ENCODE measurements at regions not wholly inside any gene's neighbourhood (a gene's known extent, or its start where the extent isn't known, plus 50 kb on each side); places are given as distances from the start of the nearest gene placed in this dataset.

GRCh38 chr18:75341267-75341666 lies 86.2 kb downstream of the SMIM21 start:
- H3K4me3 ChIP-seq (ENCODE audit: low read depth, low read length) = no peak overlapping the region
- no peaks in the 10 kb centered on the region for H3K9me3 ChIP-seq (ENCODE audit: control insufficient read depth, insufficient read depth, low read depth, low read length)
- no peak overlapping the region for H3K27ac ChIP-seq (ENCODE audit: low read depth, low read length)
- H3K9ac ChIP-seq (ENCODE audit: low read length) = no peak overlapping the region
- no peaks in the 10 kb centered on the region for H3K36me3 ChIP-seq (ENCODE audit: control insufficient read depth, insufficient read depth, low read length)
- H3K27me3 ChIP-seq (ENCODE audit: control insufficient read depth, insufficient read depth, low read length) = no peaks in the 10 kb centered on the region
- H3K4me1 ChIP-seq (ENCODE audit: control insufficient read depth, insufficient read depth, low read length) = peaks cover 4% of the 10 kb centered on the region; the same call in 1 of the 2 replicates

- no peaks in the 10 kb centered on the region for H3K27me3 ChIP-seq (ENCODE audit: control insufficient read depth, insufficient read depth, low read length)
- H3K27ac ChIP-seq (ENCODE audit: low read depth, low read length) = no peak overlapping the region
- no peaks in the 10 kb centered on the region for H3K36me3 ChIP-seq (ENCODE audit: control insufficient read depth, insufficient read depth, low read length)
- no peak overlapping the region for H3K9ac ChIP-seq (ENCODE audit: low read length)
- peaks cover 4% of the 10 kb centered on the region; the same call in 1 of the 2 replicates for H3K4me1 ChIP-seq (ENCODE audit: control insufficient read depth, insufficient read depth, low read length)
- H3K4me3 ChIP-seq (ENCODE audit: low read depth, low read length) = no peak overlapping the region
- no peaks in the 10 kb centered on the region for H3K9me3 ChIP-seq (ENCODE audit: control insufficient read depth, insufficient read depth, low read depth, low read length)
Measured at GRCh38 chr18:75339936-75340605, 87.4 kb downstream of the SMIM21 start.

All from HUES6 (cell line).